ENCODE measurements at regions not wholly inside any gene's neighbourhood (a gene's known extent, or its start where the extent isn't known, plus 50 kb on each side); places are given as distances from the start of the nearest gene placed in this dataset.

DNA sequence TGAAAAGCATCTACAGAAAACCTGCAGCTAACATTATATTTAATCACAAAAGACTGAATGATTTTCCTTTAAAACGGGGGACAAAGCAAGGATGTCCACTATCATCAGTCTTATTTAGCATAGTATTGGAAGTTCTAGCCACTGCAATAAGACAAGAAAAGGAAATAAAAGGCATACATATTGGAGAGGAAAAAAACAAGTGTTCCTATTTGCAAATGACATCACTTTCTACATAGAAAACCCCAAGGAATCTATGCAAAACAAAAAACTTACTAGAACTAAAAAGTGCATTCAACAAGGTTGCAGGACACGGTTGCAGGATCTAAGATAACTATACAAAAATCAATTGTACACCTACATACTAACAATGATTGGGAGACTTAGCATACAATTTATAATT lies 101.6 kb upstream of the MEF2A start:
- no peak overlapping the region for H3K27ac ChIP-seq (ENCODE audit: low read length)
- no peak overlapping the region for H3K9ac ChIP-seq (ENCODE audit: low read length)
- H3K4me1 ChIP-seq (ENCODE audit: low read length) = no peaks in the 10 kb centered on the region
- no peak overlapping the region for H3K4me2 ChIP-seq (ENCODE audit: low read depth, low read length)
- DNase-seq = no peak
- H3K79me2 ChIP-seq (ENCODE audit: low read length) = no peaks in the 10 kb centered on the region
- TF ChIP-seq CTCF (IDR thresholded peaks at IDR 0.05; ENCODE audit: low read length) = no peak
- TF ChIP-seq EZH2 (optimal IDR thresholded peaks at IDR 0.05; ENCODE audit: low read depth, low read length) = no peak
- TF ChIP-seq EZH2phosphoT487 (IDR thresholded peaks at IDR 0.05; ENCODE audit: low read length) = no peak
- H3F3A ChIP-seq (ENCODE audit: insufficient read depth, low read length) = no peaks in the 10 kb centered on the region
- no peak overlapping the region for H2AFZ ChIP-seq (ENCODE audit: low read length)
- no peak overlapping the region for H3K4me3 ChIP-seq (ENCODE audit: low read length)
- no peaks in the 10 kb centered on the region for H3K27me3 ChIP-seq (replicated peaks; ENCODE audit: insufficient read depth, low read length)
- no peaks in the 10 kb centered on the region for H4K20me1 ChIP-seq (ENCODE audit: insufficient read depth, low read length)
- no peaks in the 10 kb centered on the region for H3K9me2 ChIP-seq (replicated peaks; ENCODE audit: insufficient read depth, low read length)
- H3K36me3 ChIP-seq (replicated peaks; ENCODE audit: insufficient read depth, low read length) = no peaks in the 10 kb centered on the region
- no peaks in the 10 kb centered on the region for H3K9me3 ChIP-seq (replicated peaks; ENCODE audit: insufficient read depth, low read length)

- no peaks in the 10 kb centered on the region for H3K4me1 ChIP-seq (ENCODE audit: low read length)
Measured at GRCh38 chr15:99466701-99467337, 99.0 kb upstream of the MEF2A start.

DNA sequence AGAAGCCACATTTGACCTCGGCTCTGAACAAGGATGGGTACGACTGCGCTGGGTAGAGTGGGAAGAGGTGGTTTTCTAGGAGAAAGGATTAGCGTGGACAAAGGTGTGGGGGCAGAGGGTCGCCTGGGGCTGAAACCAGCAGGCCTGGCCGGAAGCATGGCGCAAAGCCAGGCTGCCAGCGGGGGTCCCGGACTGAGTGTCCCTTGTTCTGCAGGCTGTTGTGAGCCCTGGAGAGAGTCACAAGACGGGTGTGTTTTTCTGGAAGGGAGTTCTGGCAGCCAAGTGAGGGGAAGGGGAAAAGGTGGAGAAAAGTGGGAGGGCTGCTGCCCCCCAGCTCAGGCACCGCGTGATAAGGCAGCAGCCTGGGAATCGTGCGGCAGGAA lies 98.5 kb upstream of the MEF2A start:
- no peaks in the 10 kb centered on the region for H3K79me2 ChIP-seq (ENCODE audit: low read length)
- DNase-seq = no peak
- TF ChIP-seq EZH2 (optimal IDR thresholded peaks at IDR 0.05; ENCODE audit: low read depth, low read length) = no peak
- TF ChIP-seq CTCF (IDR thresholded peaks at IDR 0.05; ENCODE audit: low read length) = no peak
- TF ChIP-seq EZH2phosphoT487 (IDR thresholded peaks at IDR 0.05; ENCODE audit: low read length) = no peak
- no peaks in the 10 kb centered on the region for H3F3A ChIP-seq (ENCODE audit: insufficient read depth, low read length)
- no peaks in the 10 kb centered on the region for H3K4me1 ChIP-seq (ENCODE audit: low read length)
- no peak overlapping the region for H3K4me3 ChIP-seq (ENCODE audit: low read length)
- no peak overlapping the region for H3K4me2 ChIP-seq (ENCODE audit: low read depth, low read length)
- no peak overlapping the region for H3K9ac ChIP-seq (ENCODE audit: low read length)
- H3K27ac ChIP-seq (ENCODE audit: low read length) = no peak overlapping the region
- H3K27me3 ChIP-seq (replicated peaks; ENCODE audit: insufficient read depth, low read length) = no peaks in the 10 kb centered on the region
- H3K36me3 ChIP-seq (replicated peaks; ENCODE audit: insufficient read depth, low read length) = no peaks in the 10 kb centered on the region
- H3K9me3 ChIP-seq (replicated peaks; ENCODE audit: insufficient read depth, low read length) = no peaks in the 10 kb centered on the region
- no peaks in the 10 kb centered on the region for H3K9me2 ChIP-seq (replicated peaks; ENCODE audit: insufficient read depth, low read length)
- no peaks in the 10 kb centered on the region for H4K20me1 ChIP-seq (ENCODE audit: insufficient read depth, low read length)
- H2AFZ ChIP-seq (ENCODE audit: low read length) = no peak overlapping the region

More at GRCh38 chr15:99466701-99467337, 99.0 kb upstream of the MEF2A start:
- H3K27ac ChIP-seq (ENCODE audit: low read length) = no peak overlapping the region
- H3K4me3 ChIP-seq (ENCODE audit: low read length) = no peak overlapping the region
- H4K20me1 ChIP-seq (ENCODE audit: insufficient read depth, low read length) = no peaks in the 10 kb centered on the region
- H3K27me3 ChIP-seq (replicated peaks; ENCODE audit: insufficient read depth, low read length) = no peaks in the 10 kb centered on the region
- no peaks in the 10 kb centered on the region for H3F3A ChIP-seq (ENCODE audit: insufficient read depth, low read length)
- no peaks in the 10 kb centered on the region for H3K9me2 ChIP-seq (replicated peaks; ENCODE audit: insufficient read depth, low read length)
- TF ChIP-seq CTCF (IDR thresholded peaks at IDR 0.05; ENCODE audit: low read length) (no peak), EZH2phosphoT487 (IDR thresholded peaks at IDR 0.05; ENCODE audit: low read length) (no peak), EZH2 (optimal IDR thresholded peaks at IDR 0.05; ENCODE audit: low read depth, low read length) (no peak)
- H3K9ac ChIP-seq (ENCODE audit: low read length) = no peak overlapping the region
- no peak for DNase-seq
- H3K9me3 ChIP-seq (replicated peaks; ENCODE audit: insufficient read depth, low read length) = no peaks in the 10 kb centered on the region
- H3K36me3 ChIP-seq (replicated peaks; ENCODE audit: insufficient read depth, low read length) = no peaks in the 10 kb centered on the region
- H3K4me2 ChIP-seq (ENCODE audit: low read depth, low read length) = no peak overlapping the region
- H2AFZ ChIP-seq (ENCODE audit: low read length) = no peak overlapping the region
- H3K79me2 ChIP-seq (ENCODE audit: low read length) = no peaks in the 10 kb centered on the region

Data from MM.1S (cell line).